Stomach (tissue), 4 donors: ENCODE measurements at regions not wholly inside any gene's neighbourhood (a gene's known extent, or its start where the extent isn't known, plus 50 kb on each side); places are given as distances from the start of the nearest gene placed in this dataset.

Experiments used
- EP300 ChIP-seq: sonication (generic); formaldehyde crosslinking; IDR thresholded peaks from one replicate; pipeline ENCODE4 v1.6.1; 2017; ENCODE audit warnings: antibody characterized with exemption
- POLR2A ChIP-seq, 4 donors: fragments of 450-650 bp; IDR thresholded peaks; one replicate each; pipeline ENCODE4 v1.6.1; 2016; ENCODE audit warnings: antibody characterized with exemption in 4 of 4, control low read depth in 2 of 4, mild to moderate bottlenecking in 1 of 4, moderate library complexity in 1 of 4
- POLR2AphosphoS5 ChIP-seq, 3 donors: sonication (generic); formaldehyde crosslinking; IDR thresholded peaks; one replicate each; pipeline ENCODE4 v1.6.1; 2016; ENCODE audit warnings: antibody characterized with exemption in 3 of 3
- TF ChIP-seq, protein P1 (sequence below), 7 experiments: fragments of 450-650 bp in 4 of 7; fragments of 200-600 bp in 3 of 7; sonication (generic) in 3 of 7; IDR thresholded peaks; one replicate each; pipeline ENCODE4 v1.5.1; 2016 to 2019; ENCODE audit warnings: antibody characterized with exemption in 7 of 7, control low read depth in 2 of 7, mild to moderate bottlenecking in 1 of 7

DNA sequence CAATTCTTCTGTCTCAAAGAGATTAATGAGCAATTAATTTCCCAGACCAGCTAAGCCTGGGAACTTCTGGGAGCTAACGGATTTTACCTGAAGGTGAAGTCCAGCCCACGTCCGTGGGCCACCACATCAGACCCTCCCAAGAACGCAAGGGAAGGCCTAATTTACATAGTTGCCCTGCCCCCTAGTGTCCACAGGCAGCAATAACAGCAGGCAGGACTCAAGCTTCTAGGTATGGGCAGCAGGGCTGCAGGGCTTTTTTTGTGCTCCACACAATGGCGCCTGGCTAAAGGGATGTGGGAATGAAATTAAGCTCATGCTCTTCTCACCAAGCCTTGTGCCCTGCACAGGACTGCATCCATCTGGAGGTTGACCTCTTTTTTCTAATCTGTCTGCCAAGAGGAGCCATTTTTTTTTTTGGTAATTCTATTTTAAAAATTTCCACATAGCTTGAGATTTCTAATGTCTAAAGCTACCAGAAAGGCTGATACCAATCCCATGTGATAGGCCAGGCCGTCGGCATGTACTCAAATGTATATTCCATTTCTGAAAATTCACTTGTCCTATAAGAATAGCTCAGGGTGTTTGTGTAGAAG lies 111.9 kb upstream of the TMEM164 start:
- TF ChIP-seq POLR2AphosphoS5 (IDR thresholded peaks at IDR 0.05) (no peak), EP300 (no peak), POLR2A (IDR thresholded peaks at IDR 0.05) (no peak)
- TF ChIP-seq, protein P1, sequence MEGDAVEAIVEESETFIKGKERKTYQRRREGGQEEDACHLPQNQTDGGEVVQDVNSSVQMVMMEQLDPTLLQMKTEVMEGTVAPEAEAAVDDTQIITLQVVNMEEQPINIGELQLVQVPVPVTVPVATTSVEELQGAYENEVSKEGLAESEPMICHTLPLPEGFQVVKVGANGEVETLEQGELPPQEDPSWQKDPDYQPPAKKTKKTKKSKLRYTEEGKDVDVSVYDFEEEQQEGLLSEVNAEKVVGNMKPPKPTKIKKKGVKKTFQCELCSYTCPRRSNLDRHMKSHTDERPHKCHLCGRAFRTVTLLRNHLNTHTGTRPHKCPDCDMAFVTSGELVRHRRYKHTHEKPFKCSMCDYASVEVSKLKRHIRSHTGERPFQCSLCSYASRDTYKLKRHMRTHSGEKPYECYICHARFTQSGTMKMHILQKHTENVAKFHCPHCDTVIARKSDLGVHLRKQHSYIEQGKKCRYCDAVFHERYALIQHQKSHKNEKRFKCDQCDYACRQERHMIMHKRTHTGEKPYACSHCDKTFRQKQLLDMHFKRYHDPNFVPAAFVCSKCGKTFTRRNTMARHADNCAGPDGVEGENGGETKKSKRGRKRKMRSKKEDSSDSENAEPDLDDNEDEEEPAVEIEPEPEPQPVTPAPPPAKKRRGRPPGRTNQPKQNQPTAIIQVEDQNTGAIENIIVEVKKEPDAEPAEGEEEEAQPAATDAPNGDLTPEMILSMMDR (IDR thresholded peaks at IDR 0.05), result peak in 5 of 7 experiments; percentile 49 to 89 (median 64)
